ENCODE measurements at regions not wholly inside any gene's neighbourhood (a gene's known extent, or its start where the extent isn't known, plus 50 kb on each side); places are given as distances from the start of the nearest gene placed in this dataset.

GRCh38 chr1:239228451-239228850 is 157.9 kb upstream of the CHRM3 start:
- no peak for TF ChIP-seq CTCF (IDR thresholded peaks at IDR 0.05; ENCODE audit: insufficient read depth, low read depth, low read length)
- H3K4me3 ChIP-seq (ENCODE audit: low read depth, low read length) = no peak overlapping the region
- DNase-seq (ENCODE audit: low read depth) = no peak

GRCh38 chr1:239225396-239225795 is 161.0 kb upstream of the CHRM3 start:
- no peak for DNase-seq (ENCODE audit: low read depth)
- no peak overlapping the region for H3K4me3 ChIP-seq (ENCODE audit: low read depth, low read length)
- no peak for TF ChIP-seq CTCF (IDR thresholded peaks at IDR 0.05; ENCODE audit: insufficient read depth, low read depth, low read length)

GRCh38 chr1:239224100-239224499 is 162.3 kb upstream of the CHRM3 start:
- no peak for DNase-seq (ENCODE audit: low read depth)
- TF ChIP-seq CTCF (IDR thresholded peaks at IDR 0.05; ENCODE audit: insufficient read depth, low read depth, low read length) = no peak

GRCh38 chr1:239222999-239223398 is 163.4 kb upstream of the CHRM3 start:
- no peak overlapping the region for H3K4me3 ChIP-seq (ENCODE audit: low read depth, low read length)
- DNase-seq (ENCODE audit: low read depth) = no peak
- TF ChIP-seq CTCF (IDR thresholded peaks at IDR 0.05; ENCODE audit: insufficient read depth, low read depth, low read length) = no peak

More at GRCh38 chr1:239224100-239224499, 162.3 kb upstream of the CHRM3 start:
- no peak overlapping the region for H3K4me3 ChIP-seq (ENCODE audit: low read depth, low read length)

- no peak for TF ChIP-seq CTCF (IDR thresholded peaks at IDR 0.05; ENCODE audit: insufficient read depth, low read depth, low read length)
- H3K4me3 ChIP-seq (ENCODE audit: low read depth, low read length) = no peak overlapping the region
- DNase-seq (ENCODE audit: low read depth) = no peak
These were observed 164.7 kb upstream of the CHRM3 start for GRCh38 chr1:239221656-239222055.

- no peak overlapping the region for H3K4me3 ChIP-seq (ENCODE audit: low read depth, low read length)
- TF ChIP-seq CTCF (IDR thresholded peaks at IDR 0.05; ENCODE audit: insufficient read depth, low read depth, low read length) = no peak
- no peak for DNase-seq (ENCODE audit: low read depth)
These were observed 166.7 kb upstream of the CHRM3 start for GRCh38 chr1:239219679-239220078.

- DNase-seq (ENCODE audit: low read depth) = no peak
- TF ChIP-seq CTCF (IDR thresholded peaks at IDR 0.05; ENCODE audit: insufficient read depth, low read depth, low read length) = no peak
- no peak overlapping the region for H3K4me3 ChIP-seq (ENCODE audit: low read depth, low read length)
These were observed 168.1 kb upstream of the CHRM3 start for GRCh38 chr1:239218301-239218700.
